Endothelial cell of umbilical vein (primary cell): ENCODE measurements at regions not wholly inside any gene's neighbourhood (a gene's known extent, or its start where the extent isn't known, plus 50 kb on each side); places are given as distances from the start of the nearest gene placed in this dataset.

Experiments
- CTCF ChIP-seq, 2 donors: IDR thresholded peaks; 1 replicate in 1 of 2; 2 replicates in 1 of 2; pipeline ENCODE4 v1.5.1; 2011; ENCODE audit warnings: low read length in 2 of 2, mild to moderate bottlenecking in 2 of 2, moderate library complexity in 2 of 2, control low read depth in 1 of 2, inconsistent platforms in 1 of 2, low read depth in 1 of 2; ENCODE audit not compliant: insufficient read depth in 1 of 2; ENCODE audit errors: extremely low read depth in 1 of 2
- EZH2 ChIP-seq: IDR thresholded peaks from 2 replicates; pipeline ENCODE4 v1.6.1; 2012; ENCODE audit warnings: borderline replicate concordance, low read depth, mild to moderate bottlenecking, moderate library complexity, low read length, inconsistent platforms; ENCODE audit not compliant: severe bottlenecking
- MAX ChIP-seq: IDR thresholded peaks from 2 replicates; pipeline ENCODE4 v1.6.1; 2011; ENCODE audit not compliant: insufficient read depth, insufficient read length
- MYC ChIP-seq: IDR thresholded peaks from one replicate; pipeline ENCODE4 v1.6.1; 2011; ENCODE audit warnings: mild to moderate bottlenecking, low read depth, low read length
- POLR2A ChIP-seq: IDR thresholded peaks from 2 replicates; pipeline ENCODE4 v1.6.1; 2012; ENCODE audit warnings: low read depth, mild to moderate bottlenecking, control low read depth, low read length
- POLR2AphosphoS5 ChIP-seq: IDR thresholded peaks from 2 replicates; pipeline ENCODE4 v1.6.1; 2012; ENCODE audit warnings: low read depth, mild to moderate bottlenecking, control low read depth, low read length, moderate library complexity; ENCODE audit not compliant: insufficient read depth

DNA sequence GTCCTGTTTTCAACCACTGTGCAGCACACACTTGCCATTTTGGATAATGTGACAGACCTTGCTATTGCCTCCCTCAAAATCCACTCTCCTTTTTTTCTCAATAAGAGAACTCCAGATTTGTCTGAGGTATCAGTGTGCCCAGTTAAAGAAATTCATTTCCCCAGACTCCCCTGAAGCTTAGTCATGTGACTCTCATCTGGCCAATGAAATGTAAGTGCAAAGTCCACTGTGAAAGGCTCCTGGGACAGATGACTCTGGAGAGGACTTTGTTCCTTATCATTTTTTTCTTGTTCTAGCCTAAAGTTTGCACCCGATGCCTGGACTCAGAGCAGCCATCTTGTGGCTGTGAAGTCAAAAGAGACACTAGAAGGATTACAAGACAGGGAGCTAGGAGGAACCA is 268.6 kb upstream of the LRTM1 start:
- TF ChIP-seq CTCF (IDR thresholded peaks at IDR 0.05; ENCODE audit: extremely low read depth in 1 of 2, insufficient read depth in 1 of 2, low read depth in 1 of 2, low read length in 2 of 2) (no peak), MAX (no peak), POLR2A (no peak), MYC (no peak), POLR2AphosphoS5 (no peak), EZH2 (no peak)
